ENCODE measurements at regions not wholly inside any gene's neighbourhood (a gene's known extent, or its start where the extent isn't known, plus 50 kb on each side); places are given as distances from the start of the nearest gene placed in this dataset.

DNA sequence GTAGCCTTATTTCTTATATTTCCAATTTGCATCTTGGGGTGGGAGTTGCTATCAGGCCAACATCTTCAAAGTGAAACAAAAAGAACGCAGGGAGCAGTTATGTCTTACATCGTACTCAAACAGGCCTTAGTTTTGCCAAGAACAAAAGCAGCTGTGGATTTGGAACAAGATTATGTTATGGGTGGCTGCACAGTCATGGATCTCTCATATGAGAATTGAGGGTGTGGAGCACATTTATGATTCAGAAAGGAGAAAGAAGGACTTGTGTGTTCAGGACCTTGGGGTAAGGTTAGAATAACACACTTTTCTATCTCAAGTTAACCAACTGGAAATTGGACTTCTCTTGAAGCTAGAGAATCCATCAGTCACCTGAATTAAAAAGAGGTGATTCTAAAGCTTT lies 259.9 kb downstream of the FOXA2 start:
- no peak overlapping the region for H3K4me3 ChIP-seq (replicated peaks in 1 of 3; ENCODE audit: insufficient read depth in 1 of 3, low read depth in 2 of 3, low read length in 3 of 3)
- FAIRE-seq (no peak), DNase-seq (ENCODE audit: low spot score) (no peak), ATAC-seq (no peak)
- in situ Hi-C loops (cut with HindIII; ENCODE audit: extremely low pct_ligation_motif_present, low pct_unique_long_range_greater_than_20kb), result no loop called here
- no peaks in the 10 kb centered on the region for H3K9me3 ChIP-seq (ENCODE audit: low read length)
- WGBS (ENCODE audit: low lambda C conversion rate), result 20% methylated on average over 2 of the region's 2 CpGs
- POLR2A ChIA-PET, result no interaction called here
- no peaks in the 10 kb centered on the region for H3K4me1 ChIP-seq (ENCODE audit: insufficient read depth, low read length)
- H3K27me3 ChIP-seq (ENCODE audit: control insufficient read depth in 1 of 2, insufficient read depth in 2 of 2, low read length in 2 of 2), result peaks cover 0 to 3% of the 10 kb centered on the region in 2 experiments; a peak in 1 of 5 replicates
- no peaks in the 10 kb centered on the region for H3K36me3 ChIP-seq (replicated peaks in 1 of 2; ENCODE audit: control insufficient read depth in 1 of 2, insufficient read depth in 2 of 2, low read length in 2 of 2)
- BruUV-seq (replicated peaks), result no TSS peak
- CTCF ChIA-PET (ENCODE audit: low intra/inter-chr PET ratio, low total read pairs), result no interaction called here
- no peaks in the 10 kb centered on the region for H3K79me2 ChIP-seq (ENCODE audit: insufficient read depth, low read length)
- no peak overlapping the region for H2AFZ ChIP-seq (ENCODE audit: low read length)
- no peaks in the 10 kb centered on the region for H4K20me1 ChIP-seq (ENCODE audit: insufficient read depth, low read length)
- H3K9ac ChIP-seq (ENCODE audit: insufficient read depth, low read depth, low read length), result no peak overlapping the region
- H3K4me2 ChIP-seq (ENCODE audit: low read depth, low read length), result no peak overlapping the region
- intact Hi-C loops (cut with micrococcal nuclease; ENCODE audit: unreplicated experiment), result no loop called here
- no peak overlapping the region for H3K27ac ChIP-seq (ENCODE audit: extremely low read length, insufficient read depth, low read length)
- TF ChIP-seq GZF1 (CRISPR knock-in tag; IDR thresholded peaks at IDR 0.05) (no peak), ZNF670 (CRISPR knock-in tag; IDR thresholded peaks at IDR 0.05; ENCODE audit: borderline replicate concordance) (no peak), RNF2 (conservative IDR thresholded peaks at IDR 0.05; ENCODE audit: low read depth) (no peak), CHD2 (IDR thresholded peaks at IDR 0.05; ENCODE audit: low read depth, low read length) (no peak), ZNF775 (CRISPR knock-in tag; IDR thresholded peaks at IDR 0.05; ENCODE audit: borderline replicate concordance) (no peak), ZNF83 (CRISPR knock-in tag; IDR thresholded peaks at IDR 0.05; ENCODE audit: borderline replicate concordance) (no peak), GFI1 (CRISPR knock-in tag; IDR thresholded peaks at IDR 0.05; ENCODE audit: borderline replicate concordance) (no peak), TBX3 (IDR thresholded peaks at IDR 0.05; ENCODE audit: borderline replicate concordance) (no peak), SP2 (CRISPR knock-in tag; IDR thresholded peaks at IDR 0.05) (no peak), TAF15 (IDR thresholded peaks at IDR 0.05; ENCODE audit: low read depth, low read length, poor library complexity, severe bottlenecking) (no peak), HOXA9 (CRISPR knock-in tag; IDR thresholded peaks at IDR 0.05; ENCODE audit: borderline replicate concordance) (no peak), TCF7 (IDR thresholded peaks at IDR 0.05; ENCODE audit: low read depth) (no peak), DR1 (CRISPR knock-in tag; IDR thresholded peaks at IDR 0.05) (no peak), PCBP1 (IDR thresholded peaks at IDR 0.05; ENCODE audit: borderline replicate concordance, low read depth, low read length) (no peak), THYN1 (CRISPR knock-in tag; IDR thresholded peaks at IDR 0.05; ENCODE audit: borderline replicate concordance, low read depth) (no peak), LCORL (IDR thresholded peaks at IDR 0.05) (no peak), LCORL (CRISPR knock-in tag; IDR thresholded peaks at IDR 0.05) (no peak)
- TF ChIP-seq, protein P1, sequence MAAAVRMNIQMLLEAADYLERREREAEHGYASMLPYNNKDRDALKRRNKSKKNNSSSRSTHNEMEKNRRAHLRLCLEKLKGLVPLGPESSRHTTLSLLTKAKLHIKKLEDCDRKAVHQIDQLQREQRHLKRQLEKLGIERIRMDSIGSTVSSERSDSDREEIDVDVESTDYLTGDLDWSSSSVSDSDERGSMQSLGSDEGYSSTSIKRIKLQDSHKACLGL (CRISPR knock-in tag; IDR thresholded peaks at IDR 0.05), result no peak
- TF ChIP-seq, protein P2, sequence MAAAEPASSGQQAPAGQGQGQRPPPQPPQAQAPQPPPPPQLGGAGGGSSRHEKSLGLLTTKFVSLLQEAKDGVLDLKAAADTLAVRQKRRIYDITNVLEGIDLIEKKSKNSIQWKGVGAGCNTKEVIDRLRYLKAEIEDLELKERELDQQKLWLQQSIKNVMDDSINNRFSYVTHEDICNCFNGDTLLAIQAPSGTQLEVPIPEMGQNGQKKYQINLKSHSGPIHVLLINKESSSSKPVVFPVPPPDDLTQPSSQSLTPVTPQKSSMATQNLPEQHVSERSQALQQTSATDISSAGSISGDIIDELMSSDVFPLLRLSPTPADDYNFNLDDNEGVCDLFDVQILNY (CRISPR knock-in tag; conservative IDR thresholded peaks at IDR 0.05), result no peak
- TF ChIP-seq, protein P3, sequence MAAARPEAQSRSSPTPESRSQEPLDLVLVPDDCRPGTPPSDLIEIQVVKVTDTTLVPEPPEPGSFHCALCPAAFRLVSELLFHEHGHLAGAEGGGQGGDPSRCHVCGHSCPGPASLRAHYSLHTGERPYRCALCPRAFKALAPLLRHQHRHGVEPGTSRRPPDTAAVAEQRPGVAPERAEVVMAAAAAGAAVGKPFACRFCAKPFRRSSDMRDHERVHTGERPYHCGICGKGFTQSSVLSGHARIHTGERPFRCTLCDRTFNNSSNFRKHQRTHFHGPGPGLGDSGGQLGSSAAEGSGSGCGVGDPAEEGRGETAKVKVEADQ (CRISPR knock-in tag; IDR thresholded peaks at IDR 0.05; ENCODE audit: borderline replicate concordance), result no peak
- TF ChIP-seq, protein P4, sequence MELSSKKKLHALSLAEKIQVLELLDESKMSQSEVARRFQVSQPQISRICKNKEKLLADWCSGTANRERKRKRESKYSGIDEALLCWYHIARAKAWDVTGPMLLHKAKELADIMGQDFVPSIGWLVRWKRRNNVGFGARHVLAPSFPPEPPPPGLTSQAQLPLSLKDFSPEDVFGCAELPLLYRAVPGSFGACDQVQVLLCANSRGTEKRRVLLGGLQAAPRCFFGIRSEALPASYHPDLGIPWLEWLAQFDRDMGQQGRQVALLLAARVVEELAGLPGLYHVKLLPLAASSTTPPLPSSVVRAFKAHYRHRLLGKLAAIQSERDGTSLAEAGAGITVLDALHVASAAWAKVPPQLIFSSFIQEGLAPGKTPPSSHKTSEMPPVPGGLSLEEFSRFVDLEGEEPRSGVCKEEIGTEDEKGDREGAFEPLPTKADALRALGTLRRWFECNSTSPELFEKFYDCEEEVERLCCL (CRISPR knock-in tag; IDR thresholded peaks at IDR 0.05; ENCODE audit: borderline replicate concordance), result no peak

Data from HepG2 (cell line).